ENCODE measurements at regions not wholly inside any gene's neighbourhood (a gene's known extent, or its start where the extent isn't known, plus 50 kb on each side); places are given as distances from the start of the nearest gene placed in this dataset.

DNA sequence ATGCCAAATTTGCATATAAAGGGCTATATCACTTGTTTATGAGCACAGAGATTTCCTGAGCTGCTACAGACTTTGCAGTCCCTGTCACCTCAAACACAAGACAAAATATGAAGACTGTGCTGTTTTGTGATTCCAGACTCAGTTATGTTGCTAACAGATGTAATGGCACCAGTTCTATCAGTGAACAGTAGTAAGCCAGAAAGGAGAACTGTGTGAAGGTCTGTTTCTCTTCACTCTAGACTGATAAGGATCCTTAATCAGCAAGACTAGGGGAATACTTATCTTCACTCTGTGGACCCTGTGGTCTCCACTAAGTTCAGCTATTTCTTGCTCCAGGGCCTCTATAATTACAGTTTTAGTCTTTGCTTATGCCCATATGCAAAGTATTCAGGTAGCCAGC, 82.7 kb downstream of the ANXA5 start:
- no peak for TF ChIP-seq EP300 (IDR thresholded peaks at IDR 0.05)
- TF ChIP-seq, protein P1, sequence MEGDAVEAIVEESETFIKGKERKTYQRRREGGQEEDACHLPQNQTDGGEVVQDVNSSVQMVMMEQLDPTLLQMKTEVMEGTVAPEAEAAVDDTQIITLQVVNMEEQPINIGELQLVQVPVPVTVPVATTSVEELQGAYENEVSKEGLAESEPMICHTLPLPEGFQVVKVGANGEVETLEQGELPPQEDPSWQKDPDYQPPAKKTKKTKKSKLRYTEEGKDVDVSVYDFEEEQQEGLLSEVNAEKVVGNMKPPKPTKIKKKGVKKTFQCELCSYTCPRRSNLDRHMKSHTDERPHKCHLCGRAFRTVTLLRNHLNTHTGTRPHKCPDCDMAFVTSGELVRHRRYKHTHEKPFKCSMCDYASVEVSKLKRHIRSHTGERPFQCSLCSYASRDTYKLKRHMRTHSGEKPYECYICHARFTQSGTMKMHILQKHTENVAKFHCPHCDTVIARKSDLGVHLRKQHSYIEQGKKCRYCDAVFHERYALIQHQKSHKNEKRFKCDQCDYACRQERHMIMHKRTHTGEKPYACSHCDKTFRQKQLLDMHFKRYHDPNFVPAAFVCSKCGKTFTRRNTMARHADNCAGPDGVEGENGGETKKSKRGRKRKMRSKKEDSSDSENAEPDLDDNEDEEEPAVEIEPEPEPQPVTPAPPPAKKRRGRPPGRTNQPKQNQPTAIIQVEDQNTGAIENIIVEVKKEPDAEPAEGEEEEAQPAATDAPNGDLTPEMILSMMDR (IDR thresholded peaks at IDR 0.05): no peak

Measured in esophagus muscularis mucosa (tissue), 3 donors.